ENCODE measurements at regions not wholly inside any gene's neighbourhood (a gene's known extent, or its start where the extent isn't known, plus 50 kb on each side); places are given as distances from the start of the nearest gene placed in this dataset.

DNA sequence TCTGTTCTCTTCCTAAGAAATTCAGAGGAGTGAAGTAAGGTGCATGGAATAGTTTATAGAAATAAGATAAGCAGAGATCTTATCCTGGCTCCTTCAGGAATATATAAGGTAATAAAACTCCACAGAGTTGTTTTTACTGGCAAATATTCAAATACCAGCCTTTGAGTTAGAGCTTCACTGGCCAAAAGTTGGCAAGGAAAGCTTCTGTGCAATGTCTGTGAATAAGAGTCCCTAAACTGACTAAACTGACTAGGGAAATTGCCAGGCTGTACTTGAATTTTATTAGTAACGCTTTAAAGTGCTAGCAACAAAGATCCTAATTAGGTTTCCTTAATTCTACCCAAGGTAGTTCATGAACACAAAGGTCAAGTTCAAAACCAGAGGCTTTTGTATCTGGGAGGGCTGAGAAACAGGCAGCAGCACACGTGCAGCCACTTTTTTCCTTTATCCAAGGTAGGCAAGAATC is 131.1 kb upstream of the MPDZ start:
- Histone ChIP-seq H3K27ac (ENCODE audit: low read depth in 1 of 2, low read length in 2 of 2) (no peak overlapping the region), H3K4me3 (ENCODE audit: low read depth in 1 of 3, low read length in 3 of 3) (no peak overlapping the region), H3K4me1 (ENCODE audit: control insufficient read depth in 4 of 4, insufficient read depth in 4 of 4, low read length in 3 of 4) (no peaks in the 10 kb centered on the region), H3K27me3 (ENCODE audit: control insufficient read depth in 4 of 4, insufficient read depth in 4 of 4, low read length in 3 of 4) (peaks cover 0 to 3% (median 0%) of the 10 kb centered on the region in 4 donors), H3K9me3 (ENCODE audit: control insufficient read depth in 4 of 4, low read length in 3 of 4) (no peaks in the 10 kb centered on the region), H3K36me3 (ENCODE audit: control insufficient read depth in 4 of 4, insufficient read depth in 3 of 4, low read depth in 1 of 4, low read length in 3 of 4) (no peaks in the 10 kb centered on the region), H3K9ac (ENCODE audit: low read depth in 1 of 2, low read length in 2 of 2) (no peak overlapping the region)
- WGBS: 81% methylated on average over 2 of the region's 2 CpGs
- TF ChIP-seq, protein P1, sequence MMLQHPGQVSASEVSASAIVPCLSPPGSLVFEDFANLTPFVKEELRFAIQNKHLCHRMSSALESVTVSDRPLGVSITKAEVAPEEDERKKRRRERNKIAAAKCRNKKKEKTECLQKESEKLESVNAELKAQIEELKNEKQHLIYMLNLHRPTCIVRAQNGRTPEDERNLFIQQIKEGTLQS (IDR thresholded peaks at IDR 0.05): no peak
- no peak for TF ChIP-seq RAD21 (IDR thresholded peaks at IDR 0.05)
- no peak for TF ChIP-seq FOXA2 (IDR thresholded peaks at IDR 0.05)
- TF ChIP-seq YY1 (IDR thresholded peaks at IDR 0.05): no peak
- TF ChIP-seq TAF1 (conservative IDR thresholded peaks at IDR 0.05): no peak
- TF ChIP-seq HNF4G (IDR thresholded peaks at IDR 0.05): no peak
- TF ChIP-seq HNF4A (conservative IDR thresholded peaks at IDR 0.05): no peak
- TF ChIP-seq, protein P2, sequence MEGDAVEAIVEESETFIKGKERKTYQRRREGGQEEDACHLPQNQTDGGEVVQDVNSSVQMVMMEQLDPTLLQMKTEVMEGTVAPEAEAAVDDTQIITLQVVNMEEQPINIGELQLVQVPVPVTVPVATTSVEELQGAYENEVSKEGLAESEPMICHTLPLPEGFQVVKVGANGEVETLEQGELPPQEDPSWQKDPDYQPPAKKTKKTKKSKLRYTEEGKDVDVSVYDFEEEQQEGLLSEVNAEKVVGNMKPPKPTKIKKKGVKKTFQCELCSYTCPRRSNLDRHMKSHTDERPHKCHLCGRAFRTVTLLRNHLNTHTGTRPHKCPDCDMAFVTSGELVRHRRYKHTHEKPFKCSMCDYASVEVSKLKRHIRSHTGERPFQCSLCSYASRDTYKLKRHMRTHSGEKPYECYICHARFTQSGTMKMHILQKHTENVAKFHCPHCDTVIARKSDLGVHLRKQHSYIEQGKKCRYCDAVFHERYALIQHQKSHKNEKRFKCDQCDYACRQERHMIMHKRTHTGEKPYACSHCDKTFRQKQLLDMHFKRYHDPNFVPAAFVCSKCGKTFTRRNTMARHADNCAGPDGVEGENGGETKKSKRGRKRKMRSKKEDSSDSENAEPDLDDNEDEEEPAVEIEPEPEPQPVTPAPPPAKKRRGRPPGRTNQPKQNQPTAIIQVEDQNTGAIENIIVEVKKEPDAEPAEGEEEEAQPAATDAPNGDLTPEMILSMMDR (IDR thresholded peaks at IDR 0.05; ENCODE audit: low read depth, low read length, missing input control): no peak
- TF ChIP-seq EGR1 (IDR thresholded peaks at IDR 0.05; ENCODE audit: low read depth in 2 of 2): no peak
- no peak for TF ChIP-seq SP1 (IDR thresholded peaks at IDR 0.05)
- TF ChIP-seq NR2F2 (IDR thresholded peaks at IDR 0.05): no peak
- TF ChIP-seq, protein P3, sequence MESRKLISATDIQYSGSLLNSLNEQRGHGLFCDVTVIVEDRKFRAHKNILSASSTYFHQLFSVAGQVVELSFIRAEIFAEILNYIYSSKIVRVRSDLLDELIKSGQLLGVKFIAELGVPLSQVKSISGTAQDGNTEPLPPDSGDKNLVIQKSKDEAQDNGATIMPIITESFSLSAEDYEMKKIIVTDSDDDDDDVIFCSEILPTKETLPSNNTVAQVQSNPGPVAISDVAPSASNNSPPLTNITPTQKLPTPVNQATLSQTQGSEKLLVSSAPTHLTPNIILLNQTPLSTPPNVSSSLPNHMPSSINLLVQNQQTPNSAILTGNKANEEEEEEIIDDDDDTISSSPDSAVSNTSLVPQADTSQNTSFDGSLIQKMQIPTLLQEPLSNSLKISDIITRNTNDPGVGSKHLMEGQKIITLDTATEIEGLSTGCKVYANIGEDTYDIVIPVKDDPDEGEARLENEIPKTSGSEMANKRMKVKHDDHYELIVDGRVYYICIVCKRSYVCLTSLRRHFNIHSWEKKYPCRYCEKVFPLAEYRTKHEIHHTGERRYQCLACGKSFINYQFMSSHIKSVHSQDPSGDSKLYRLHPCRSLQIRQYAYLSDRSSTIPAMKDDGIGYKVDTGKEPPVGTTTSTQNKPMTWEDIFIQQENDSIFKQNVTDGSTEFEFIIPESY (IDR thresholded peaks at IDR 0.05): no peak
- TF ChIP-seq, protein P4, sequence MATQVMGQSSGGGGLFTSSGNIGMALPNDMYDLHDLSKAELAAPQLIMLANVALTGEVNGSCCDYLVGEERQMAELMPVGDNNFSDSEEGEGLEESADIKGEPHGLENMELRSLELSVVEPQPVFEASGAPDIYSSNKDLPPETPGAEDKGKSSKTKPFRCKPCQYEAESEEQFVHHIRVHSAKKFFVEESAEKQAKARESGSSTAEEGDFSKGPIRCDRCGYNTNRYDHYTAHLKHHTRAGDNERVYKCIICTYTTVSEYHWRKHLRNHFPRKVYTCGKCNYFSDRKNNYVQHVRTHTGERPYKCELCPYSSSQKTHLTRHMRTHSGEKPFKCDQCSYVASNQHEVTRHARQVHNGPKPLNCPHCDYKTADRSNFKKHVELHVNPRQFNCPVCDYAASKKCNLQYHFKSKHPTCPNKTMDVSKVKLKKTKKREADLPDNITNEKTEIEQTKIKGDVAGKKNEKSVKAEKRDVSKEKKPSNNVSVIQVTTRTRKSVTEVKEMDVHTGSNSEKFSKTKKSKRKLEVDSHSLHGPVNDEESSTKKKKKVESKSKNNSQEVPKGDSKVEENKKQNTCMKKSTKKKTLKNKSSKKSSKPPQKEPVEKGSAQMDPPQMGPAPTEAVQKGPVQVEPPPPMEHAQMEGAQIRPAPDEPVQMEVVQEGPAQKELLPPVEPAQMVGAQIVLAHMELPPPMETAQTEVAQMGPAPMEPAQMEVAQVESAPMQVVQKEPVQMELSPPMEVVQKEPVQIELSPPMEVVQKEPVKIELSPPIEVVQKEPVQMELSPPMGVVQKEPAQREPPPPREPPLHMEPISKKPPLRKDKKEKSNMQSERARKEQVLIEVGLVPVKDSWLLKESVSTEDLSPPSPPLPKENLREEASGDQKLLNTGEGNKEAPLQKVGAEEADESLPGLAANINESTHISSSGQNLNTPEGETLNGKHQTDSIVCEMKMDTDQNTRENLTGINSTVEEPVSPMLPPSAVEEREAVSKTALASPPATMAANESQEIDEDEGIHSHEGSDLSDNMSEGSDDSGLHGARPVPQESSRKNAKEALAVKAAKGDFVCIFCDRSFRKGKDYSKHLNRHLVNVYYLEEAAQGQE (IDR thresholded peaks at IDR 0.05): no peak
- no peak for TF ChIP-seq RXRA (IDR thresholded peaks at IDR 0.05)
- no peak for TF ChIP-seq FOXA1 (IDR thresholded peaks at IDR 0.05)
- TF ChIP-seq, protein P5, sequence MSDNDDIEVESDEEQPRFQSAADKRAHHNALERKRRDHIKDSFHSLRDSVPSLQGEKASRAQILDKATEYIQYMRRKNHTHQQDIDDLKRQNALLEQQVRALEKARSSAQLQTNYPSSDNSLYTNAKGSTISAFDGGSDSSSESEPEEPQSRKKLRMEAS (IDR thresholded peaks at IDR 0.05): no peak
- DNase-seq (ENCODE audit: low spot score): no peak

DNA sequence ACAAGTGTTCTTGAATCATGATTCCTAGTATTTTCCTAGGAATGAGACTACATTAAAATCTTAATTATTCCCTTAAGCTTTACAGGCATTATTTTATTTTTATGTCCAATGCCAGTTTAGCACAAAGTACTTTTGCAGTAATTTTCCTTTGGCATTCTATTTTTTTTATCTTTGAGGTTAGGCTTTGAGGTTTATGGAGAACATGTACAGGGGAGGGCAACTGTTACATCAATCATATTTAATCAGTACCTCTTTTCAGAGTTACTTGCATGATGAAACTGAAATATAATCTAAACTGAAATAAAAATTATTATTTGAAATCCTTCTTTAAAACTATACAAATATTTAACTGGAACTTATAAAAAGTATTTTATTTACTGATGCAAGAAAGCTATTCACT is 118.2 kb upstream of the MPDZ start:
- no peak for TF ChIP-seq TAF1 (conservative IDR thresholded peaks at IDR 0.05)
- TF ChIP-seq JUND (IDR thresholded peaks at IDR 0.05): no peak
- TF ChIP-seq RXRA (IDR thresholded peaks at IDR 0.05): no peak
- TF ChIP-seq, protein P5 (IDR thresholded peaks at IDR 0.05): no peak
- TF ChIP-seq SP1 (IDR thresholded peaks at IDR 0.05): no peak
- TF ChIP-seq, protein P3 (IDR thresholded peaks at IDR 0.05): no peak
- TF ChIP-seq FOXA1 (IDR thresholded peaks at IDR 0.05): no peak
- H3K4me3 ChIP-seq (ENCODE audit: low read depth in 1 of 3, low read length in 3 of 3): no peak overlapping the region
- no peaks in the 10 kb centered on the region for H3K36me3 ChIP-seq (ENCODE audit: control insufficient read depth in 4 of 4, insufficient read depth in 3 of 4, low read depth in 1 of 4, low read length in 3 of 4)
- no peak overlapping the region for H3K27ac ChIP-seq (ENCODE audit: low read depth in 1 of 2, low read length in 2 of 2)
- no peak overlapping the region for H3K9ac ChIP-seq (ENCODE audit: low read depth in 1 of 2, low read length in 2 of 2)
- no peaks in the 10 kb centered on the region for H3K27me3 ChIP-seq (ENCODE audit: control insufficient read depth in 4 of 4, insufficient read depth in 4 of 4, low read length in 3 of 4)
- peaks cover 0 to 4% (median 0%) of the 10 kb centered on the region in 4 donors for H3K4me1 ChIP-seq (ENCODE audit: control insufficient read depth in 4 of 4, insufficient read depth in 4 of 4, low read length in 3 of 4)
- no peak for DNase-seq (ENCODE audit: low spot score)
- no peaks in the 10 kb centered on the region for H3K9me3 ChIP-seq (ENCODE audit: control insufficient read depth in 4 of 4, low read length in 3 of 4)
